CD4-positive, alpha-beta T cell treated with Interferon gamma for 1 hour (primary cell): ENCODE measurements at regions not wholly inside any gene's neighbourhood (a gene's known extent, or its start where the extent isn't known, plus 50 kb on each side); places are given as distances from the start of the nearest gene placed in this dataset.

ENCODE experiments used
- DNase-seq: peaks from one replicate; pipeline ENCODE4 v3.0.0-alpha.2; 2020

DNA sequence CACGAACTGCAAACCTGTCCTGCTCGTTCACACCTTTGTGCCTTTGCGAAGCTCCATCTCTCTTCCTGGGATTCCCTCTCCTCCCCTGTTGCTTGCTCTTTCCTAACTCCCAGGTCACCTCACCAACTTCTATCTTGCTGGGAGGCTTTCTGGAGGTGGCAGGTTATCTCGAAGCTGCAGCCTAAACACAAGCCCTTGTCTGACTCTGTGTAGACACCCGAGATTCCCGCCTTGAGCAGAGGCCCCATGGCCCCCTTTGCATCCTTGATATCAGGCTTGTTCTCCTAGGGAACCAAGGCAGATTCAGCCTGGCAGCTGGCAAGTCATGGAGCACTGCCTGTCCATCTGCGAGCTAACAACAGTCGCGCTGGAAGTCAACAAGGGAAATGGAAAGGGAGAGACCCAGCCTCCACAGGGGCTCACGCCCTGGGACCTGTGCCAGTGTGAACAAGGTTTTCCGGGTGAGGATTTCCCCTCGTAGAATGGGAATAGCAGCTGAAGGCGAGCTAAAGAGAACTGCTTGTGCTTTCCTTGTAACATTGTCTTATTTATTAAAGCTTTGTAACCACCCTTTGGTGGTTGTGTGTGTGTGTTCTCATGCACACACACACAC is 109.5 kb upstream of the JUN start:
- no peak for DNase-seq

GRCh38 chr1:58895082-58895481 is 111.2 kb upstream of the JUN start:
- no peak for DNase-seq

DNA sequence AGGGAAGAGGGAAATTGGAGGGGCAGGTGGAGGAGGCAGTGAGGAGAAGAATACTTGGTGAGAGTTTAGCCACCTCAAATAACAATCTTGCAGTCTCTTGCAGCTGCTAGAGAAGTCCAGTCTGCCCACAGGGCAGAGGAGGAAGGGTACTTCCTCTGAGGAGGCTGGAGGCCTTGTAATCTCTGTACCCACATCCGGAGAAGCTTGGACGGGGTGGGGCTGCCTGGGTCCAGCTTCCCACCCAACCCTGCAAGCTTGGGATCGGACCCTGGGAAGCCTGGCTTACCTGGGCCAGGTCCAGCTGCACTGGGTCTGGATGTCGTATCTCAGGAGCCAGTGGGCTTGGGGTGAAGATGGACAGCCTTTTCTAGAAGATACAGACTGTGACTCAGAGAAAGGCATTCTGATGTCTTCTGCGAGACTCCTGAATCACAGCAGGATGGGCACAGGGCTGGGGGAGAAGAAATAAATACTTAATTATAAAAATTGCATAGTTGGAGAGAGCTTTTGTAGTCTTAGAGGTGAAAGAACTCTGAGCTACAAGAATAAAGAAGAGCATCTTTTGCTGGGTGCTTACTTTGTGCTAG is 111.8 kb upstream of the JUN start:
- DNase-seq, result no peak

DNA sequence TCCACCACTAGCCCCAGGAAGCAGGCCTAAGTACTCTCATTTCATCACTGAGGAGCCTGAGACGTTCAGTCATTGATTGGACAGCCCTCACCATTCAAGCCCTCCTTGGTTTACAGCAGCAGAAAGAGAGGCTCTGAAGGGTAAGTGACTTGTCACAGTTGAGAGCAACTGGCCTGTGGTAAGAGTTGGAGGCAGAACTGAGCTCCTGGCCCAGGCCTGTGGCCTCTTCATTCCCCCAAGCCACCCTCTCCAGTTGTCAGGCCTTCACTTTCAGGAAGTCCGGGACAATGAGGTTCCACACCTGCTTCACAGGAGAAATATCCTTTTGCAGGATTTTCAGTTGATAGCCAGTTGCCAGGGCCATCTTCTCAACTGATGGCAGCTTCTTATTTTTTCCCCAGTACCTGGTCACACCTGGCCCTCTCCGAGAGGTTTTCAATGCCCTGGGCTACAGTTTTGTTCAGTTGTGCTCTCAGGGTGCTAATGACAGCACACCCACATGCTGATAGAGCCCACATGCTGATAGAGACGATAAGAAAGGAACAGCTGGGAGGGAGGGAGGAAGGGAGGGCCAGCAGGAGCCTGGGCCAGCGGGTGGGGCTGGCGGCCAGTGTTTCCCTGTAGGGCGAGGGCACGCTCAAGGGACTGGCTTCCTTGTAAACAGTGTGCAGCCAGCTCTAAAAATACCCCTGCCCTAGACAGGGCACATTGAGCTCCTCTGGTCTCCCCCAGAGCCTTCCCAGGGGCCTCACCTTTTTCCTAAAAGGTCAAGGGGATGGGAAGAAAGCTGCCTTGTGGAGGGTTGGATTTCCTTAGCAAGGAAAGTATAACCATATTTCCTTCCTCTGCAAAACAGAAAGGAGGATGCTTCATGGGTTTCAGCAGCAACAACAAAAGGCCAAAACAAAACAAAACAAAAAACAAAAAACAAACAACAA is 112.7 kb upstream of the JUN start:
- no peak for DNase-seq

DNA sequence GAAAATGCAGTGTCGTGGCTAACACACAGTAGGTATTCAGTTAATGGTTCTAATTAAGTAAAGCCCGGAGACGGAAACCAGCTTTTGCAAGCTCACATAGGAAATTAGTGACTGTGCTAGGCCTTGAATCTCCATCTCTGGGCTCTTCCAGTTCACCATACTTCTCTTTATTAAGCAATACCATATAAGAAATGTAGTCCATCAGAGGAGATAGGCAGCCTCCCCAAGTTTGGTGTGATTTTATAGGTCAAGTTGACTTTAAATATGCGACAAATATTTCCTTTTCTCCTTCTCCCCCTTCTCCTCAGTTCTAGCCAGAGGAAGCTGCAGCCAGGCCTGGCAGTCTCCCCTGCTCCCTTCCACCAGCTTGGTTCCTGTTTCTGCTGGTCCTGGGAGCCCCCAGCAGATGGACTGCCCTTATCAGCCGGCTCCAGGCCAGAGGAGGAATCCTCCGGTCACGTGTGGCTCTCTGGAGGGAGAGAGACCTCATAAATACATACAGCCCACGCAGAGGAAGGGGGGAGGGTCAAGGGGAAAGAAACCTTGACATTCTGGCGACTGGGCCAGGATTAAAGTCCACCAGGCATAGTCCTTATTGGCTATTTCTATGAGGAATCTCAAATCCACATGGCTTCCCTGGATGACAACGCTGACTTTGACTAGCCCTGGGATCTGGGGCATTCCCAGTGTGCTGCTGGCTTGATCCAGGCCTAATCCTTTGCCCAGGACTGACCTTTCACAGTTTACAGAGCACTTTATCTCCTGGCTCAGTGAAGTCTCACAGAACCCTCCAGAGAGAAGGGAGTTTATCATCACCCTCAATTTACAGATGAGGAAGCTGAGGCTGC is 115.1 kb upstream of the JUN start:
- DNase-seq, result no peak

- no peak for DNase-seq
Observed at GRCh38 chr1:58899587-58900271, 115.9 kb upstream of the JUN start.

GRCh38 chr1:58900396-58900795 is 116.5 kb upstream of the JUN start:
- DNase-seq, result no peak

DNA sequence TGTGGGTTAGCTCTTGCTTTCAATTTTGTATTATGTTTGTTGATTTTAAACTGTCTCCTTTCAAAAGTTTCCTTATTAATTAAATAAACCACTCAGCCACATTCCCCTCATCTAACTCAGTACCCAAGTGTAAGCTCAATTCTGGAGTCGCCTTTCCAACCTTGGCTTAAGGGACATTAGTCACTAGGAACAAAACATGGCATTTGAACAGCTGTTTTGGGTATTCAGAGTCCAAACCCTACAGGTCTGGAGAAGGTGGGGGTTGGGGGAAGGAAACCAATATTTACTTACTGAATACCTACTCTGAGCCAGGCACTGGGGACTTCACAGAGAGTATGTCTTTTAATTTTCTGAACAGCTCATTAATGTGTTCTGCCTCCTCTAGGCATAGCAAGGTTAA is 117.2 kb upstream of the JUN start:
- DNase-seq, result no peak

DNA sequence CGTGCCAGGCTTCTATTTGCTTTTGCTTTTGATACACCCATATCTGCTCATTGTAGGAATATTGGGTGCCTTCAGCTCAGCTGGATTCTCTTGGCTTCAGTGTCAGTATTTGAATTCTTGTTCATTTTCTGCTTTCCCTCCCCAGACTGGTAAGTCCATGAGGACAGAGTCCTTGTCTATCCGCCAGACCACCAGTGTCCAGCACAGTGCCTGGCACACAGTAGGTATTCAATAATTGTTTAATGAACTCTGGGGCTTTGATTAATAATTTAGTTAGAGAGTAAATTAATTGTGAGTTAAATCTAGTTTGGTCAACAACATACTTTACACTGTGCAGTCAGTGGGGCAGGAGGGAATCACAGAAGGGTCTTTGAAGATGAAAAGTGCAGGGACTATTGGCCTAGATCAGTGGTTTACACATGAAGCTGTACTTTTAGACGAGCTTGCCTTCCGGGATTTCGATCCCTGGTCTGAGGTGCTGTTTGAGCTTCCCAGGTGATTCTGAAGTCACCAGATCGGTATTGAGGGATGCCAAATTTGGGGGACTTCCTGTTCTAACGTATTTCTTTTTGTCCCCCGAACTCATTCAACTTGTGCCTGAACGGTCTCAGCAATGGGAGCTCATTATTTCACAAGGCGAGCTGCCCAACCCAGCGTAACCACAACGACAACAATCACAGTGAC is 119.1 kb upstream of the JUN start:
- DNase-seq, result no peak

- DNase-seq, result peak; percentile 75
Observed at GRCh38 chr1:58903514-58904298, 119.9 kb upstream of the JUN start.

DNA sequence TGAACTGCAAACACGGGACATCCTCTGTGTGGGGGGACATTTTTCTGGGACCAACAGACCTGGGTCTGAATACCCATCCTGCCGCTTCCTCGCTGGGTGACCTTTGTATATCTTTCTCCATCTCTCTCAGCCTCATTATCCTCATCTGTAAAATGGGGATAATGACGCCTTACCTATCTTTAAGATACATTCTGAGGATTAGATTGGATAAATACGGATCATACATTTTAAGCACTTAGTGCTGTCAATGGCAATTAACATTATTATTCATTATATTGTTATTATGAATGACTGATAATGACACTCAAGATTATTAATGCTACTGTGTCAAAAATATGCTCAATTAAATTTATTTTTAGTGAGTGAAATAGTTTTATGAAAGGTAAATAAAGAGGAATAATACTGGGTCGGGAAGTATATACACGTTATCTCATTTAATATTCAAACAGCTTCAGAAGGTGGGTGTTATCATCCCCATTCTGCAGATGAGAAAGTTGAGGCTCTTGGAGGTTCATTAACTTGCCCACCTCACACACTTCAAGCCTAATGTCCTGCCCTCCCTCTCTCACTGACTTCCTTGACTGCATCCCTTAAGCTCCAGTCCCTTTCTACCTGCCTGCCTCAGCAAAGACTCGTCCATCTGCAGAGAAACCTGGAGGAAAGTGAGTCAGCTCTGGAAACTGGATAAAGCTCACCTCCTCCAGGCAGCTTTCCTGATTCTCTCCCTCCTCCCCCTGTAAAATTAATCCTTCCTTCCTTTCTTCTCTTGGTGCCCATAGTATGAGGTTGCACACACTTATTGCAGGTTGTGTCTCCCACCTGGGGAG is 120.7 kb upstream of the JUN start:
- no peak for DNase-seq

GRCh38 chr1:58905126-58905490 is 121.3 kb upstream of the JUN start:
- DNase-seq, result no peak

GRCh38 chr1:58905628-58906221 is 121.9 kb upstream of the JUN start:
- no peak for DNase-seq

- no peak for DNase-seq
Observed at GRCh38 chr1:58907398-58907797, 123.6 kb upstream of the JUN start.

GRCh38 chr1:58908561-58909560 is 125.0 kb upstream of the JUN start:
- no peak for DNase-seq

DNA sequence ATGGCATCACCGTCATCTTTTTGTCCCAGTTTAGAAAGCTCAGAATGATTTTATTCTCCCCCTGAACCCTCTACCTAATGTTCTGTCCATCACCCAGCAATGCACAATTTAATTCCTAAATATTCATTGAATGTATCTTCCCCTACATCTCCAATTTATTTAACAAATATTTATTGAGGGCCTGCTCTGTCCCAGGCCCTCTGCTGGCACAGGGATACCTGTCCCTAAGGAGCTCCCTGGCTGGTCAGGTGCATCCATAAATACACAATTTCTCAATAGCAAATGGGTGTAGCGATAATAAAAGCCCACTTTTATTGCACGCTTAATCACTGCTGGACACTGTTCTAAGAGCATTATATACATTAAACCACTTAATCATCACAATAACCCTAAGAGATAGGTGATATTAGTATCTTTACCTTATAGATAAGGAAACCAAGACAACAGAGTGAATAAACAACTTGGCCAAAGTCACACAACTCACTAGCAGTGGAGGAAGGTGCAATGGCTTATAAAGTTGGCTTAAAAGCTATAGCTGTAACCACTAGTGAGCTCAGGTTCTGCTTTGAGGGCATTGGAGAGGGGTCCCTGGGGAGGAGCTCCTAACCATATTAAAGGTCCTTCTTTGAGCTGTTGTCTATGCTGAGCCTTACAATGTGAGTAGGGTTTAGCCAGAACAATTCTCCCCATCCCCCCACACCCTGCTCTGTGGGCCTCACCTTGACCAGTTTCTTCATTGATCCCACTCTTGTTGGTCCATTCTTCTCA is 126.3 kb upstream of the JUN start:
- DNase-seq, result no peak

GRCh38 chr1:58911841-58912499 is 128.1 kb upstream of the JUN start:
- no peak for DNase-seq
